OCI-LY3 (cell line): ENCODE measurements at regions not wholly inside any gene's neighbourhood (a gene's known extent, or its start where the extent isn't known, plus 50 kb on each side); places are given as distances from the start of the nearest gene placed in this dataset.

ENCODE experiments used
- H2AFZ ChIP-seq: fragments of 200-600, 300-600 bp; shearing (Covaris generic); 2 replicates; pipeline ENCODE4 v1.6.0; 2014; ENCODE audit warnings: antibody characterized with exemption, low read depth, low read length
- H3K27ac ChIP-seq: fragments of 200-600, 300-600 bp; sonication (generic); 2 replicates; pipeline ENCODE4 v1.5.1; 2014; ENCODE audit warnings: mild to moderate bottlenecking, low read length, moderate library complexity, mixed read lengths
- H3K27me3 ChIP-seq: fragments of 200-600, 300-600 bp; sonication (generic); 2 replicates; pipeline ENCODE4 v1.6.1; 2014; ENCODE audit warnings: low read depth, low read length, mixed read lengths
- H3K36me3 ChIP-seq: fragments of 200-600, 300-600 bp; sonication (generic); replicated peaks from 2 replicates; pipeline ENCODE3; 2014; ENCODE audit warnings: low read depth, low read length, mixed read lengths
- H3K4me1 ChIP-seq: fragments of 300-600, 200-600 bp; sonication (generic); 2 replicates; pipeline ENCODE4 v1.6.1; 2014; ENCODE audit warnings: low read length, mixed read lengths
- H3K4me2 ChIP-seq: fragments of 200-600, 300-600 bp; sonication (generic); 2 replicates; pipeline ENCODE4 v1.6.1; 2014; ENCODE audit warnings: low read length, mixed read lengths
- H3K4me3 ChIP-seq: fragments of 300-600, 200-600 bp; sonication (generic); 2 replicates; pipeline ENCODE4 v1.5.1; 2014; ENCODE audit warnings: antibody characterized with exemption, mild to moderate bottlenecking, low read length, moderate library complexity
- H3K79me2 ChIP-seq: fragments of 300-600, 200-600 bp; shearing (Covaris generic); 2 replicates; pipeline ENCODE4 v1.6.1; 2014; ENCODE audit warnings: mild to moderate bottlenecking, low read length, mixed read lengths
- H3K9ac ChIP-seq: fragments of 300-600, 200-600 bp; shearing (Covaris generic); 2 replicates; pipeline ENCODE4 v1.6.0; 2014; ENCODE audit warnings: mild to moderate bottlenecking, low read length, moderate library complexity
- H3K9me3 ChIP-seq: fragments of 200-600, 300-600 bp; shearing (Covaris generic); 2 replicates; pipeline ENCODE4 v1.6.1; 2014; ENCODE audit warnings: low read length, mixed read lengths; ENCODE audit not compliant: insufficient read depth
- H4K20me1 ChIP-seq: fragments of 200-600, 300-600 bp; sonication (generic); 2 replicates; pipeline ENCODE4 v1.6.1; 2016; ENCODE audit warnings: low read length, mixed read lengths; ENCODE audit not compliant: insufficient read depth
- CTCF ChIP-seq: fragments of 200-600, 300-600 bp; sonication (generic); IDR thresholded peaks from 2 replicates; pipeline ENCODE4 v1.5.1; 2014; ENCODE audit warnings: antibody characterized with exemption, low read length, low read depth
- EZH2phosphoT487 ChIP-seq: fragments of 200-600 bp; shearing (Covaris generic); IDR thresholded peaks from 2 replicates; pipeline ENCODE4 v1.6.1; 2018; ENCODE audit warnings: antibody characterized with exemption, mixed run types, low read depth

- H3K27ac ChIP-seq, result peak overlapping the region; percentile 35
- H3K4me2 ChIP-seq, result no peak overlapping the region
- no peak for TF ChIP-seq EZH2phosphoT487
- no peak for TF ChIP-seq CTCF
- no peaks in the 10 kb centered on the region for H3K79me2 ChIP-seq
- H3K4me1 ChIP-seq, result peaks cover 35% of the 10 kb centered on the region
- H3K9me3 ChIP-seq, result peaks cover 57% of the 10 kb centered on the region
- no peak overlapping the region for H2AFZ ChIP-seq
- no peak overlapping the region for H3K4me3 ChIP-seq
- 0 out of 2 replicates have a peak, but pooled peaks cover 5% of the 10 kb centered on the region for H3K27me3 ChIP-seq
- H4K20me1 ChIP-seq, result no peaks in the 10 kb centered on the region
- H3K9ac ChIP-seq, result no peak overlapping the region
- H3K36me3 ChIP-seq, result peaks cover 49% of the 10 kb centered on the region
These were observed 152.2 kb downstream of the ASMT start for GRCh38 chrX:1767026-1767425.

- Histone ChIP-seq H3K9me3 (no peaks in the 10 kb centered on the region), H3K27me3 (no peaks in the 10 kb centered on the region), H3K4me2 (no peak overlapping the region), H2AFZ (no peak overlapping the region), H3K9ac (no peak overlapping the region), H4K20me1 (no peaks in the 10 kb centered on the region), H3K4me1 (no peaks in the 10 kb centered on the region), H3K79me2 (no peaks in the 10 kb centered on the region), H3K4me3 (no peak overlapping the region), H3K27ac (no peak overlapping the region), H3K36me3 (no peaks in the 10 kb centered on the region)
- TF ChIP-seq EZH2phosphoT487, result no peak
- no peak for TF ChIP-seq CTCF
These were observed 164.0 kb downstream of the ASMT start for GRCh38 chrX:1778817-1779216.

DNA sequence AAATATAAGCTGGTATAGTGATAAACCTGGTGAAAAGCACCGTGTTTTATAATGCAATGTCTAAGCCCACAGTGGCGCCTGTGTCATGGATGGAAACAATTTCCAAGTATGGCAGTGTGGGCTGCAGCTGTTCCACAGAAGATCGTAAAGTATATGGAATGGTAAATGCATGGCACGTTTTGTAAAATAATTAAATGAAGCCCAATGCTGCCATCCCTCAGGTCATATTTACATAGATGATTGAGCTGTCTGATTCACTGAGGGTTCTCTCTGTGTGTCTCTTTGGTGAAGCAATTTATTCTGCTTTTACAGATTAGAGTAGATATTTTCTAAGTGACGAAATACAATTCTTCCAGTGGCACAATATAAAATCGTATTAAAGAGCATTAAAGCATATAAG lies 164.8 kb downstream of the ASMT start:
- TF ChIP-seq EZH2phosphoT487 (no peak), CTCF (no peak)
- no peak overlapping the region for H3K9ac ChIP-seq
- H3K4me2 ChIP-seq, result no peak overlapping the region

GRCh38 chrX:1781766-1782165 lies 166.9 kb downstream of the ASMT start:
- Histone ChIP-seq H3K27ac (no peak overlapping the region), H3K79me2 (no peaks in the 10 kb centered on the region), H3K36me3 (no peaks in the 10 kb centered on the region), H2AFZ (no peak overlapping the region), H3K4me1 (no peaks in the 10 kb centered on the region), H3K9me3 (peaks cover 4% of the 10 kb centered on the region), H4K20me1 (no peaks in the 10 kb centered on the region), H3K9ac (no peak overlapping the region), H3K4me3 (no peak overlapping the region), H3K4me2 (no peak overlapping the region), H3K27me3 (no peaks in the 10 kb centered on the region)
- no peak for TF ChIP-seq CTCF
- TF ChIP-seq EZH2phosphoT487, result no peak

More for the DNA sequence above, 164.8 kb downstream of the ASMT start:
- Histone ChIP-seq H3K79me2 (no peaks in the 10 kb centered on the region), H3K4me3 (no peak overlapping the region), H3K9me3 (no peaks in the 10 kb centered on the region), H2AFZ (no peak overlapping the region), H3K4me1 (no peaks in the 10 kb centered on the region), H3K27me3 (no peaks in the 10 kb centered on the region), H3K36me3 (no peaks in the 10 kb centered on the region), H3K27ac (no peak overlapping the region), H4K20me1 (no peaks in the 10 kb centered on the region)
